GM21381 (cell line): ENCODE measurements at regions not wholly inside any gene's neighbourhood (a gene's known extent, or its start where the extent isn't known, plus 50 kb on each side); places are given as distances from the start of the nearest gene placed in this dataset.

Source experiments
- ATAC-seq: cut with Tn5 transposase; IDR thresholded peaks from one replicate; pipeline ENCODE4 v1.9.1; 2021; ENCODE audit warnings: mild to moderate bottlenecking, moderate library complexity; ENCODE audit not compliant: unreplicated experiment

- ATAC-seq = no peak
These were observed 543.0 kb upstream of the KCNMB2 start for GRCh38 chr3:177992993-177993970.

- ATAC-seq = no peak
These were observed 541.3 kb upstream of the KCNMB2 start for GRCh38 chr3:177994976-177995375.

- no peak for ATAC-seq
These were observed 540.7 kb upstream of the KCNMB2 start for GRCh38 chr3:177995381-177996085.

GRCh38 chr3:178001670-178002101, 534.5 kb upstream of the KCNMB2 start:
- ATAC-seq = peak; percentile 87

- no peak for ATAC-seq
These were observed 534.1 kb upstream of the KCNMB2 start for GRCh38 chr3:178002113-178002512.

GRCh38 chr3:178003756-178004155, 532.5 kb upstream of the KCNMB2 start:
- no peak for ATAC-seq

- ATAC-seq = no peak
These were observed 530.3 kb upstream of the KCNMB2 start for GRCh38 chr3:178005961-178006360.

- ATAC-seq = no peak
These were observed 525.9 kb upstream of the KCNMB2 start for GRCh38 chr3:178010306-178010705.

GRCh38 chr3:178019645-178020044, 516.6 kb upstream of the KCNMB2 start:
- ATAC-seq = no peak

GRCh38 chr3:178022599-178022998, 513.6 kb upstream of the KCNMB2 start:
- no peak for ATAC-seq

- ATAC-seq = no peak
These were observed 507.3 kb upstream of the KCNMB2 start for GRCh38 chr3:178028933-178029332.

- no peak for ATAC-seq
These were observed 499.6 kb upstream of the KCNMB2 start for GRCh38 chr3:178036451-178037144.

GRCh38 chr3:178041931-178042330, 494.3 kb upstream of the KCNMB2 start:
- no peak for ATAC-seq

- no peak for ATAC-seq
These were observed 493.9 kb upstream of the KCNMB2 start for GRCh38 chr3:178042376-178042775.

- no peak for ATAC-seq
These were observed 493.2 kb upstream of the KCNMB2 start for GRCh38 chr3:178043084-178043483.

- ATAC-seq = no peak
These were observed 491.9 kb upstream of the KCNMB2 start for GRCh38 chr3:178044320-178044719.

GRCh38 chr3:178047496-178047895, 488.7 kb upstream of the KCNMB2 start:
- ATAC-seq = no peak

GRCh38 chr3:178048768-178049167, 487.5 kb upstream of the KCNMB2 start:
- ATAC-seq = no peak

GRCh38 chr3:178054471-178054870, 481.8 kb upstream of the KCNMB2 start:
- ATAC-seq = no peak

- no peak for ATAC-seq
These were observed 480.3 kb upstream of the KCNMB2 start for GRCh38 chr3:178055939-178056338.

- no peak for ATAC-seq
These were observed 479.4 kb upstream of the KCNMB2 start for GRCh38 chr3:178056868-178057267.
